ENCODE measurements at regions not wholly inside any gene's neighbourhood (a gene's known extent, or its start where the extent isn't known, plus 50 kb on each side); places are given as distances from the start of the nearest gene placed in this dataset.

DNA sequence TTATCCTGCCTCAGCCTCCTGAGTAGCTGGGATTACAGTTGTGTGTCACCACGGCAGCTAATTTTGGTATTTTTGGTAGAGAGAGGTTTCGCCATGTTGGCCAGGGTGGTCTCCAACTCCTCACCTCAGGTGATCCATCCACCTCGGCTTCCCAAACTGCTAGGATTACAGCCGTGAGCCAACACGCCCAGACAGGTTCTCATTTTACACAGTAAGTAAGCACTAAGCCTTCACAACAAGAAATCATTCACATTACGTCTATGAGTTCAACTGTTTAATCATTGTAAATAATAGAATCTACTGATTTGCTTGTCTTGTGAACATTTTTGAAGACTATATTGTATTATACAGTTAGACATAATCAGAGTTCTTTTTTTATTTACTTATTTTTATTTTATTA lies 131.5 kb upstream of the LRATD1 start:
- TF ChIP-seq, protein P1, sequence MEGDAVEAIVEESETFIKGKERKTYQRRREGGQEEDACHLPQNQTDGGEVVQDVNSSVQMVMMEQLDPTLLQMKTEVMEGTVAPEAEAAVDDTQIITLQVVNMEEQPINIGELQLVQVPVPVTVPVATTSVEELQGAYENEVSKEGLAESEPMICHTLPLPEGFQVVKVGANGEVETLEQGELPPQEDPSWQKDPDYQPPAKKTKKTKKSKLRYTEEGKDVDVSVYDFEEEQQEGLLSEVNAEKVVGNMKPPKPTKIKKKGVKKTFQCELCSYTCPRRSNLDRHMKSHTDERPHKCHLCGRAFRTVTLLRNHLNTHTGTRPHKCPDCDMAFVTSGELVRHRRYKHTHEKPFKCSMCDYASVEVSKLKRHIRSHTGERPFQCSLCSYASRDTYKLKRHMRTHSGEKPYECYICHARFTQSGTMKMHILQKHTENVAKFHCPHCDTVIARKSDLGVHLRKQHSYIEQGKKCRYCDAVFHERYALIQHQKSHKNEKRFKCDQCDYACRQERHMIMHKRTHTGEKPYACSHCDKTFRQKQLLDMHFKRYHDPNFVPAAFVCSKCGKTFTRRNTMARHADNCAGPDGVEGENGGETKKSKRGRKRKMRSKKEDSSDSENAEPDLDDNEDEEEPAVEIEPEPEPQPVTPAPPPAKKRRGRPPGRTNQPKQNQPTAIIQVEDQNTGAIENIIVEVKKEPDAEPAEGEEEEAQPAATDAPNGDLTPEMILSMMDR (IDR thresholded peaks at IDR 0.05) = no peak
- TF ChIP-seq POLR2A (IDR thresholded peaks at IDR 0.05) = no peak

All from testis (tissue), 2 donors.